ENCODE measurements at regions not wholly inside any gene's neighbourhood (a gene's known extent, or its start where the extent isn't known, plus 50 kb on each side); places are given as distances from the start of the nearest gene placed in this dataset.
"Not testable (repeated sequence)": the region's sequence is repeated elsewhere in the genome, so short reads cannot be mapped to it uniquely, and the experiment has no call there.

DNA sequence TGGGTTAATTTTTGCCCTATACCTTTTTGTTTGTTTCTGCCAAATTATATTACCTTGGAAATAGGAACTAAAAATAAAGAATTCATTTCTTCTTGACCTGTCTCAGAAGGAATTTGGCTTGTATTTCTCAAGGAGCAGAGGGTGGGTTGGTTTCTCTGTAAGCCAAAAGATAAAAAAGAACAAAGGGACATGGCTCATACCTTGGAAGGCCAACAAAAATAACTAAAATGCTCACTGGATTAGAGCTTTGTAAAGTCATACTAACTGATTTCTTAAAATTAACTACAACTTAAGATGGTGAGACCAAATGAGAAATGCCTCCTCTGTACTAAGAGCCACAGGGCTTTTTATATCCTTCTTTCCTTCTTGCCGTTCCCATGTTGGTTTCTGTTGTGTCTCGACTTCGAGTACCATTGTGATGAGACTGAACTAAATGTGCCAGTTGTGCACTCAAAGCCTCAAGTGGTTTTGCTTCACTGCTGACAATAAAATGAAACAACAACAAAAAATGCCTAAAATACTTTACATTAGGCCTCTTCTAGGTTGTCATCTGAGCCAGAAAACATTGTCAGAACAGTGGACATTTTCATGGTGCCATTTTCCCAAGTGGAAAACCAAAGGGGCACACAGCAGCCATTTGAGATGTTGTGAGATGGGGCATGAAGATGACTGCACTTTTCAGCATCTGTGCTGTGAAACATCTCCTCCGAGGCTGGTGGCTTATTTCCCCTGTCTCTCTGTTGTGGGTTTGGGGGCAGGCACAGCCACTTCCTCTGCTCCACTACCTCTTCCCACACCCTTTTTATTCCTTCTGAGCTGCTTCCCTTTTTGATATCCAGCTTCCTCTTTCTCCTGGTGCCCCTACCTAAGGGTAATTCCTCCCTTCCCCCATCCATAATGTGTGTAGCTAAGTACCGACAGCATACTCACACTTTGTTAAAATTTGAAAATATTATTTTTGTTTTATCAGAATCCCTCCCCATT is 51.8 kb upstream of the AGR3 start:
- no peak for DNase-seq (ENCODE audit: low spot score)

DNA sequence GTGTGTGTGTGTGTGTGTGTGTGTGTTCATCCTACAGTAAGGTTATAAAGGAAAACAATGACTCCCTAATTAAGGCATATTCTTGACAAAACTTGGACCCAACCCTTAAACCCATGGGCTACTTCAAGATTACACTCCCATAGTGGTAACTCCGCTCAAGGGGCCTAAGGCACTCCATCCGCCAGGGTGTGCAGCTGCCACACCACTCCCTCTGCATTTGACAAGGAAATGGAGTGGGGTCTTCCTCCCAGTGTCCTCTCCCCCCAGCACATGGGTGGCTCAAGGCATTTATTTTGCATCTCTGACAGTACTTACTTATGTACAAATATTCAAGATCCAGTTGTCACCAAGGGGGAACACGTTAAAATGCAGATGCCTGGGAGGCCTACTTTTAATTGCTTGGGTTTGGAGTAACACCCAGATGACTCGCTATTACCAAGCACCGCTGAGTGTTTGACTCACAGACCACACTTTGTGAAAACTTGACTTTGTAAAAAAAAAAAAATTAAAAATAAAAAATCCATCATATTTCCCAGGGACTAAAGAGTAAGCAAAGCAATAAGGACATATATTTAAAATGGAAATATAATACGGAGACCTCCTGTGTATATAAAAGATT is 53.0 kb upstream of the AGR3 start:
- no peak for DNase-seq (ENCODE audit: low spot score)

DNA sequence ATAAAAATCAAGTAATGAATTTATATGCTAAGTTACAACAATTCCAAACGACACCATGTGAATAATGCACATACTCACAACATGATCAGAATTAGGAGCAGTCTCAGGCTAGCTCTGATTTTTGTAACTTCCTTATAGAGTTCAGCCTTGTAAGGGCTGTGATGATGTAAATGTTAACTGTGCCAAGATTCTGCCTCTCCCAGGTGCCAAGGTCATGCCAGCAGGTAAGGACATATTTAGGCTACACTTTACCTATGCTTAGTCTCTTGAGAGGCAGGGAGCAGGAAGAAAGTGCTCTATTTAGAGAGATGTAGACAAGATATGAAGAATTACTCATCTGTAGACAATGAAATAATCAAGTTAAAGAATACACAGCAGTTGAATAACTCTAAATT is 53.6 kb upstream of the AGR3 start:
- no peak for DNase-seq (ENCODE audit: low spot score)

DNA sequence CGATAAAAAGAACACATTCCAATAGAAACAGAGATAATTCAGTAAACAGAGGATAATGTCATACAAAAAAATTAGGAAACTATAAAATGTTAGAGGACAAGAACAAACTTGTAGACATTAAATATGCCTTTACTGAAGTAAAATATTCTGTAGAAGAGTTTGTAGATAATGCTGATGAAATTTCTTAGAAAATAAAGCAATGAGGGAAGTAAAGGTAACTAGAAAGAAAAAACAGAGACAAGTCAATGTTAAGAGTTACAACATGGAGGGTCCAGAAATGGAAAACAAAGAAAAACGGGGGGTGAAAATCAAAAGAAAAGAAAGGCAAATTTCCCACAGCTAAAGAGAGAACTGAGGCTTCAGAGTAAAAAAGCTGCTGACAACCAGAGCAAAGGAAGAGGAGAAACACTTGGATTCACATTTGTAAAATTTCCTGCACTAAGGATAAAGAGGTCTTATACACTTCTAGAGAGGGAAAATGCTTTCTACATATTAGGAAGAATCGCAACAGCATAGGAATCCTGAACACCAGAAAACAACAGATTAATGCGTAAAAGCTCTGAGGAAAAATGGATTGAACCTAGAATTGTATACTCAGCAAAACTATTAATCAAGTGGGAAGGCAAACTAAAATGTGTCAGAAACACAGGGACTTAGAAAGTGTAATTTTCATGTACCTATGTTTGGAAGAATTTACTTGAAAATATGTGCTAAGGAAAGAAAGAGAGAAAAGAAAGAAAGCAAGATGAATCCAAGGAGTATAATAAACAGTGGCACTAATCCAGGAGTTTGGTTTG is 55.0 kb upstream of the AGR3 start:
- no peak for DNase-seq (ENCODE audit: low spot score)

DNA sequence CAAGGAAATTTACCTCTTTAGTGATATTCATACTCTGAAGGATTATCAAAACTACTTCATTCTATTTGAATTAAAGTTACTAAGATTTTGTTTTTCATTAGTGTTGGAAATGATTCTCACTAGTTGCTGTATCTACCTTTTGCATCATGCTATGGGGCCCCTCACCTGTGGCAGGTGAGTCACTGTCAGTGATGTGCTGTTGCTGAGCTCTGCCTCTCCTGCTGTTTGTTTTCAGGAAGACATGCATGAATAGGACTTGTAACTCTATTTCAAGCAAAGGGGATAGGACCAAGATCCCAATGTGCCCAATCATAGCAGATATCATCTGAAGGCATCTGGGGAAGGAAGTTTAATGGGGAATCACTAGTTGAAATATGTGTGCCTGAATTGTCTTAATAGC is 57.4 kb upstream of the AGR3 start:
- no peak for DNase-seq (ENCODE audit: low spot score)

DNA sequence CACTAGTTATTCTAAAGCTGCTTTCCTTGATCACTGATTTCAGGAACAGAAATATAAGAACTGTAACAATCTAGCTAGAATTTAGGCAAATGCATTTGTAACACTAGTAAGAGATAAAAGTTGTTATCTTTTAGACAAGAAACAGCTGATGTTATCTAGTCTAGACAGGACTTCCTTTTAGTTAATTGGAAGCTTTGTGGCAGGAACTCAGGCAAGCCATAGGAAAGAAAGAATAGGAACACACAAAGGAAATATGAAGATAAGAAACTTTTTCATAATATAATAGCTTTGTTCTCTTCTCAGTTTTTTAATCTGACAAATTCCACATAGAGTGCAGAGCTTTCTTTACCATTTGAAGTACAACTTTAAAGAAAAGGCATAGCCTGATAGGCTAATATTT is 59.0 kb upstream of the AGR3 start:
- DNase-seq (ENCODE audit: low spot score) = no peak

DNA sequence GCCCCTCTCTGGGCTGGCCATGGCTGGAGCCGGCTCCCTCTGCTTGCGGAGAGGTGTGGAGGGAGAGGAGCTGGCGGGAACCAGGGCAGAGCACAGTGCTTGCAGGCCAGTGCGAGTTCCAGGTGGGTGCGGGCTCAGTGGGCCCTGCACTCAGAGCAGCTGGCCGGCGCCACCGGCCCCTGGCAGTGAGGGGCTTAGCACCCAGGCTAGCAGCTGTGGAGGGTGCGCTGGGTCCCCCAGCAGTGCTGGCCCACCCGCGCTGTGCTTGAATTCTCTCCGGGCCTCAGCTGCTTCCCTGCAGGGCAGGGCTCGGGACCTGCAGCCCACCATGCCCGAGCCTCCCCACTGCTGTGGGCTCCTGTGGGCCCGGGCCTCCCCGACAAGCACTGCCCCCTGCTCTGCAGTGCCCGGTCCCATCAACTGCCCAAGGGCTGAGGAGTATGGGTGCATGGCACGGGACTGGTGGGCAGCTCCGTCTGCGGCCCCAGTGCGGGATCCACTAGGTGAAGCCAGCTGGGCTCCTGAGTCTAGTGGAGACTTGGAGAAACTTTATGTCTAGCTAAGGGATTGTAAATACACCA is 61.2 kb upstream of the AGR3 start:
- DNase-seq (ENCODE audit: low spot score) = no peak

DNA sequence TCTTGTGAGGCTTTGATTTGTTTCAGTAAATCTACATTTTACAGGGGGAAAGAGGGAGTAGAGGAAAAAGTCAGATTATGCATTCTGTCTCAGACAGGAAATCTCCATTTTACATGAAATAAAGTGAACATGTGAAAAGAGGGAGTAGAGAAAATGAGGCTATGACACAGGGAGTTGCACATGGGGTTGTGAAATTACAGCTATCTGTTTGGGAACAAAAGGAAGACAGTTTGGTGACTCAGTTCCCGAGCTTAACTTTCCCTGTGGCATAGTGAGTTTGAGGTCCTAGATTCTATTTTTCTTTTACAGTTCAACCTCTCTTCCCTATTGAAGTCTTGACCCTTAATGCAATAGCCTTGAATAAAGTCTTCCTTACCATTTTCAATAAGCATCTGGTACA is 63.2 kb upstream of the AGR3 start:
- no peak for DNase-seq (ENCODE audit: low spot score)

DNA sequence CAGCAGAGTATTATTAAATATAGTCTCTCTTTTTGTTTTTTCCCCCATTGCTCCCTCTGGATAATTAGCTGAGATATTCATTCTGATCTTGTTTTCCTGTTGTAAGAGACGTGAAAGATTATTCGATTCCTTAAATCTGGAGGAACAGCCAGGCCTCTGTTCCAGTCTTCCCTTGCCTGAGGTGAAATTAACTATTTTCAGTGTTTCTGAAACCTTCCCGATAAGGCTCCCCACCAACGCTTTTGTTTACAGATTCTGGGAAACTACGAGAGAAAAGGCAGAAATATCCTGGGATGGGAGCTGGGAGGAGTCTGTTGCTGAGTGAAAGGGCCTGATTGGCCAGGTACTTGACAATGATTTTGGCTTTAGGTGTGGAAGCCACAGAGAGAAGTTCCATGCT is 63.6 kb upstream of the AGR3 start:
- no peak for DNase-seq (ENCODE audit: low spot score)

DNA sequence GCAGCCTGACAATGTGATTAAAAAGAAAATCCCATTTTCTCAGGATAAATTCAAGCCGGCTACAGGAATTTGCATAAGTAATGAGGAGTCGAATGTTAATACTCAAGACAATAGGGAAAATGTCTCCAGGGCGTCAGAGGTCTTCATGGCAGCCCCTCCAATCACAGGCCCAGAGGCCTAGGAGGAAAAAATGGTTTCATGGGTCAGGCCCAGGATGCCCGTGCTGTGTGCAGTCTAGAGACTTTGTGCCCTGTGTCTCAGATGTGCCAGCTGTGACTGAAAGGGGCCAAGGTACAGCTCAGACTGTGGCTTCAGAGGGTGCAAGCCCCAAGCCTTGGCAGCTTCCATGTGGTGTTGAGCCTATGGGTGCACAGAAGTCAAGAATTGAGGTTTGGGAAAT is 66.3 kb upstream of the AGR3 start:
- DNase-seq (ENCODE audit: low spot score) = not testable (repeated sequence)

DNA sequence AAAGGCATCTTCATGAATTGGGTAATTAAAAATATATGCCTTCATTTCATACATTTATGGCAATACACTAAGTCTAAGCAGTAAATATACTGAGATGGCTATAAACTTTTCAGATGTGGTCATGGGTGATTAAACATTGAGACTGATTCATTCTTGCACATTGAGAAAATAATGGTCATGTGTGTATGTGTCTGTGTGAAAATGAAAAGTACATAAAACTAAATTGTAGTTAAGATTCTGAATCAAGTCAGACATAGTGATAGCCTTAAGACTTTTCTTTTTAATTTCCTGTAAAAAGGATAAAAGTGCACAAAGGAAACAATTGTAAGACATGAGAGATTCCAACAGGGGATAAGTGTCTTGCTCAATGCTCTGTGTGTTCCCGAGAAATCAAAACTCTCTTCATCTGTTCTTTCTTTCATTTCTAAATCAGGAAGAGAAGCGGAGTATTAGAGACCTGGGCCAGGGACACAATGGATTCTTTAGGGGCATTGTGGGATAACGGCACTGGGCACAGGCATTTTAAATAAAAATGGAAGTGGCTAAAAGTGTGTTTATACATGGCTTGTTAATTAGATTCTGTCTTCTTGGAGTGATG is 69.8 kb upstream of the AGR3 start:
- DNase-seq (ENCODE audit: low spot score) = no peak

DNA sequence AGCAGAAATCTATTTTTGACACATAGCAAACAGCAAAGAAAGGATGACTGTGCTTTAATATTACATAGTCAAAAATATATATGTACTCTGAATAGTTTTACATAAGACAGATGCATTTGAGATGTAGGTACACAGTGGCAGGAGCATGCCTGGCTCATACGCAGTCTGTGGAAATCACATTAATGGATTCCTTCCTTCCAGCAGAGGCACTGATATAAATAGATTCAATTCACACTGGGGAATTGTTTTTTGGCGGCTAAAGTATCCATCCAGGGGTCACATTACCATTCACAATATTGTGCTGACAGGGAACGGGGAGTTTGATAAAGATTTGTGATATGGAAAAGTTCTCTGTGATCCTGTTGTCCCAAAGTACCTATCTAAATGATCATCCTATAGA is 72.5 kb upstream of the AGR3 start:
- DNase-seq (ENCODE audit: low spot score) = no peak

DNA sequence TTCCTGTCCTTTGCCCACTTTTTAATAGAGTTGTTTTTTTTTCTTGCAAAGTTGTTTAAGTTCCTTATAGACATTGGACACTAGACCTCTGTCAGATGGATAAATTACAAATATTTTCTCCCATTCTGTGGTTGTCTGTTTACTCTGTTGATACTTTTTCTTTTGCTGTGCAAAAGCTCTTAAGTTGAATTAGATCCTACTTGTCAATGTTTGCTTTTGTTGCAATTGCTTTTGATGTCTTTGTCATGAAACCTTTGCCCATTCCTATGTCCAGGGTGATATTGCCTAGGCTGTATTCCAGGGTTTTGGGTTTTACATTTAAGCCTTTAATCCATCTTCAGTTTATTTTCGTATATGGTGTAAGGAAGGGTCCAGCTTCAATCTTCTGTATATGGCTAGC is 76.9 kb upstream of the AGR3 start:
- DNase-seq (ENCODE audit: low spot score) = no peak

DNA sequence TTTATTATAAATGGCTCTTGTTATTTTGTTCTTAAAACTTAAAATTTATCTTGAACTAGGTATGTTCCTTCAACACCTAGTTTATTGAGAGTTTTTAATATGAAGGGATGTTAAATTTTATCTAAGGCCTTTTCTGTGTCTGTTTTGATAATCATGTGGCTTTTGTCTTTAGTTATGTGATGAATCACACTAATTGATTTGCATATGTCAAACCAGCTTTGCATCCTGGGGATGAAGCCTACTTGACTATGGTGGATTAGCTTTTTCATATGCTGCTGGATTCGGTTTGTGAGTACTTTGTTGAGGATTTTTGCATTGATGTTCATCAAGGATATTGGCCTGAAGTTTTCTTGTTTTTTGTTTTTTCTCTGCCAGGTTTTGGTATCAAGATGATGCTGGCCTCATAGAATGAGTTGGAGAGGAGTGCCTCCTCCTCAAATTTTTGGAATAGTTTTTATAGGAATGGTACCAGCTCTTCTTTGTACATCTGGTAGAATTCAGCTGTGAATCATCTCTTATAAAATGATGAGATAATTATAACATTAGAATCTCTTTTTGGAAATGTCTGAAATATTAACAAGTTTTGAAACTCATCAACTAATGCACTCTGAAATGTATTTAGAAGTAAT is 78.7 kb upstream of the AGR3 start:
- no peak for DNase-seq (ENCODE audit: low spot score)

DNA sequence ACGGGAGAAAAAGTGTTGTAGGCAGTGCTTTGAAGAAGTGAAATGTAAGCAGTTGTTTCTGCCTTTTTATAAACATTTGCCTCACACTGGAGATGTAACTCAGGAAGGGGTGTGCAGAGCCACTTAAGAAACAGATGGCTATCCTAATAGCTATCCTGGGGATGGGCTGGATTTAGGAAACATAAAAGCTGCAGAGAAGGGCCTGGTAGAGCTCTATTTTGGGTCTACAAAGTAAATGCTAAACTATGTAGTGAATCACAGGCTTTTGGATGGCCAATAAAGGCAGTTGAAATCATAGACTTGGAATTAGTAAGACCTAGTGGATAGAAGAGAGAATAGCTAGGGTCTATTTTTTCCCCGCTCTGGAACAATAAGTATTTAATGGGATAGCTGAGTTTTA is 79.9 kb upstream of the AGR3 start:
- DNase-seq (ENCODE audit: low spot score) = no peak

DNA sequence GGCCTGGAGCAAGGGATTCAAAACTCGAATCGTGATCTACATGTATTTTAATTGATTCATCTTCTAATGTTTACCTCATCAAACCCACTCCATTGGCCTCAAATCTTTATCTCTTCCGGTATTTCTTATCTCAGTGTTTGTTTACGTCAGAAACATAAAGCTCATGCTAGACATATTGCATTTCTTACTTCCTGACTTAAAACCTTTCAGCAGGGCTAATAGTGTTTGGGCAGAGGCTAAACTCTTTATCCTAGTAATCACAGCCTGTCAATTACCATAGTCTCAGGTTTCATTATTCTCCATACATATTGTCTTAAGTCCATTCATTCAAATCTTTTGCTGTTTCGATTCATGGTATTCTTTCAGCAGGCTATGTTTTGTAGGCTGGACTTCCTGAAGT is 81.3 kb upstream of the AGR3 start:
- DNase-seq (ENCODE audit: low spot score) = no peak

DNA sequence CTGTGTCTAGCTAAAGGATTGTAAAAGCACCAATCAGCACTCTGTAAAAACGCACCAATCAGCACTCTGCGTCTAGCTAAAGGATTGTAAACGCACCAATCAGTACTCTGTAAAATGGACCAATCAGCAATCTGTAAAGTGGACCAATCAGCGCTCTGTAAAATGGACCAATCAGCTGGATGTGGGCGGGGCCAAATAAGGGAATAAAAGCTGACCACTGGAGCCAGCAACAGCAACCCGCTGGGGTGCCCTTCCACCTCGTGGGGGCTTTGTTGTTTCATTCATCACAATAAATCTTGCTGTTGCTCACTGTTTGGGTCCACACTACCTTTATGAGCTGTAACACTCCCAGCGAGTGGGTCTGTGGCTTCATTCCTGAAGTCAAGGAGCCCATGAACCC is 83.9 kb upstream of the AGR3 start:
- not testable (repeated sequence) for DNase-seq (ENCODE audit: low spot score)

DNA sequence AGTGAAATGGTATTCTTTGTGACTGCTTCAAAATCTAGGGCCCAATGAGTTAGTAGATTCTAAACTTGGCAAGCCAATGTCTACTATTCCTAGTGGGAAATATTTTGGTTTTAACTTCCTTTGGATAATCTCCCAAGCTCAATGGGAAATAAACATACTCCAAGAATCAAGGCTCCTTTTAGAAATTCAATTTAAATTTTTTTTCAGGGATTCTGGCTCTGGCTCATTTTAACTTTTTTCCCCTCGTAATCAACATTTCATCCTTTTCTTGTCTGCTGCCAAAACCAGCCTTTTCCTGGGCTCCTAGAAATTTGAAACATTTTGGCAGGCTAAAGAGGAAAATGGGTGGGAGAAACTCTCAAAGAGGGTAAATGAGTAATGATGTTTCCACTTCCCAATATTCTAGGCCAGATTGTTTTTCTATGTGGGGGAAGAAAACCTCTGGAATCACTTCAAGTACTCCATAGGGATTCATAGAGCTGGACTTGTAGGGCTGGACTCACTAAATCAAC is 85.6 kb upstream of the AGR3 start:
- DNase-seq (ENCODE audit: low spot score) = no peak

DNA sequence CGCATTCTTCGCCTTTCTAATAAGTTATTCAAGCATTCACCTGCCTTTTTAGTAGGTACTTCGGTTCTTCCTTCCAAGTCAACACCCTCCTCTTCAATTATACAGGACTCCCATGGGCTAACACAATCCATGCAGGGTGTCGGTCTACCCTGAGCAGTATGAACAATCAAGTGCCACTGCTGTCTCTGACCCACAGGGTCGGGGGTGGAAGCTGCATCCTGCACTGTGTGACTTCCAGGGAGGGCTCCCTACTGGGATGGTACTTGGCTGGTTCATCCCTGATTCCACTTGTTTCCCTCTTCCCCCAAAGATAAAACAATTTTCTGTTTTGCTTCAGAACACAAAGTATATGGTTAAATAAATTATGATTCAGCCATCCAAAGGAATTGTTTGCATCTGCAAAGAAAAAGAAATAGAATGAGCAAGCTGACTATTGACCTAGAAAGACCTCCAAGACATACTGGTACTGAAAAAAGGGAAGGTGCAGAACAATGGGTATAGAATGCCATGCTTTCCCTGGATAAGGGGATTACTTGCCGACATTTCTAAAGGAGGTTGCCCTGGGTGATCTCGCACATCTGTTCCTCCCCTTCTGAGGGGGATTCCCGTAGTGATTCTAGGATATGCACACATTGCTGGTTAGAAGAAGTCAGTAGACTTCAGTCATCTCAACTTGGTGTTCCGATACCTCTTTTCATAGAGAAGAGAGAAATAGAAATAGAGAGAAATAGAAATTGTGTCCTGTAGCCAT is 89.1 kb upstream of the AGR3 start:
- DNase-seq (ENCODE audit: low spot score) = no peak

DNA sequence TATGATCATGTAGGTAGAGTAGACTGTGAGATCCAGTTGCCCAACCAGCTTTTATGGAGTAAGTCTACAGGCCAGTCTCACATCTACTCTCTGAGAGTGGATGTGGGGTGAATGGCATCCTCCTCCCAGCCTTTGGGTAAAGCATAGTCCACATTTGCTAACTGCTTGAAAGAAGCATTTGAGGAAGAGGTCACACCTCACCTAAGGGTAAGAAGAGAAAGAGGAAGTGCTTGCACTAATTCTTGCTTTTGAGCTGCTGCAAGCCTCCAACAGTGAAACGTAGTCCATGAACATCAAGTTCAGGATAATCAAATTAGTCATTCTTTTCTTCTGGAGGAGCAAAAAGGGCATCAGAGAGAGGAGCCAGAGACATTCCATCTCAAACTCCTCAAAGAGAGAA is 93.9 kb upstream of the AGR3 start:
- no peak for DNase-seq (ENCODE audit: low spot score)
